Psoas muscle (tissue), 7 donors: ENCODE measurements at regions not wholly inside any gene's neighbourhood (a gene's known extent, or its start where the extent isn't known, plus 50 kb on each side); places are given as distances from the start of the nearest gene placed in this dataset.

Experiments
- ATAC-seq, 4 donors: fragments of 200-7000 bp; cut with Tn5 transposase; one replicate each; pipeline ENCODE4 v1.9.1; 2020; ENCODE audit warnings: moderate library complexity in 3 of 4, mild to moderate bottlenecking in 2 of 4
- DNase-seq, 2 donors: peaks; one replicate each; pipeline ENCODE4 v3.0.0-alpha.2; 2020
- H3K27ac ChIP-seq: fragments of 200-600 bp; one replicate; pipeline ENCODE4 v1.8.0; 2022
- H3K27me3 ChIP-seq, 3 donors: fragments of 200-600 bp in 1 of 3; one replicate each; pipeline versions ENCODE4 v1.6.1 to v1.8.0; 2013 to 2022; ENCODE audit warnings: low read length in 2 of 3, mild to moderate bottlenecking in 2 of 3, moderate library complexity in 1 of 3; ENCODE audit not compliant: insufficient read depth in 3 of 3
- H3K36me3 ChIP-seq, 2 donors: fragments of 200-600 bp in 1 of 2; one replicate each; pipeline versions ENCODE4 v1.6.1 to v1.8.0; 2013 to 2022; ENCODE audit warnings: low read depth in 1 of 2, mild to moderate bottlenecking in 1 of 2, moderate library complexity in 1 of 2; ENCODE audit not compliant: insufficient read depth in 1 of 2
- H3K4me1 ChIP-seq: fragments of 200-600 bp; one replicate; pipeline ENCODE4 v1.8.0; 2022
- H3K4me3 ChIP-seq: fragments of 200-600 bp; one replicate; pipeline ENCODE4 v1.8.0; 2022; ENCODE audit warnings: mild to moderate bottlenecking
- H3K9me3 ChIP-seq: fragments of 200-600 bp; one replicate; pipeline ENCODE4 v1.8.0; 2022
- CTCF ChIP-seq: fragments of 200-600 bp; IDR thresholded peaks from one replicate; pipeline ENCODE4 v1.8.0; 2022; ENCODE audit warnings: antibody characterized with exemption
- WGBS, 3 donors: extraction: QIAGEN DNeasy Blood & Tissue Kit; methylation state at CpG; one replicate each; pipeline versions ENCODE4 v1.1.6 to v1.1.7; 2013; 5-methylcytosine and 5-hydroxymethylcytosine counted together
- intact Hi-C, 2 donors: fragments of 100-400 bp; cut with DNase I; formaldehyde crosslinking; loops; one replicate each; pipeline versions ENCODE4 v1.11.0 to v1.14.2; 2022
- donor health status: healthy with polysubstance abuse.
- donor health status: DM: no; HTN: no; CAD: no; lungs with moderate emphysema.
- donor health status: Bipolar disorder and iron deficiency.
- donor health status: healthy.
- donor health status: DM: yes; HTN: yes; CAD: no.
- donor health status: DM: no; HTN: no; CAD: no.
- donor health status: DM: yes; HTN: yes; CAD: no.

DNA sequence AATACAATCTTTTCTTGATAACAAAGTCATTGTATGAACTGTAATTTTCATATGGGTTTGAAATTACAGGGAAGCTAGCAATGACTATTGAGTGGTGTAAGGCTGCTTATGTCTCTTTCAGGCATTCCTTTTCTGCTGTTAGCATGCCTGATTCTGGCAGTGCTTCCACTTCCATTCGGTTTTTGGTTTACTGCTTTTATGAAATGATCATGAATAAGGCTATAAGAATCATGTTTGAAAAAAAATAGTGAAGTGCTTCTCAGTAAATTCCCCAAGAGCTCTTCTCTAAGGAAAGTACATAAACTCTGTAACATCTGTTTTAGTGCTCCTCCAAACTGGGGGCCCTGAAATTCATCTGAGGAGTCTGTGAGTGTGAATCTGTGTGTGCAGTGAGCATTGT, 434.0 kb upstream of the RGS6 start:
- no peak for TF ChIP-seq CTCF
- 24 to 42% (median 38%) methylated on average over 1 of the region's 1 CpG for WGBS, 3 donors
- DNase-seq (no peak), ATAC-seq (no peak)
- H3K27ac ChIP-seq, result no peak overlapping the region
- no peaks in the 10 kb centered on the region for H3K4me1 ChIP-seq
- H3K4me3 ChIP-seq, result no peak overlapping the region
- intact Hi-C loops, result no loop called here
- peaks cover 3% of the 10 kb centered on the region for H3K9me3 ChIP-seq
- H3K27me3 ChIP-seq, result no peaks in the 10 kb centered on the region
- no peaks in the 10 kb centered on the region for H3K36me3 ChIP-seq

GRCh38 chr14:71499018-71499417, 433.2 kb upstream of the RGS6 start:
- Histone ChIP-seq H3K4me1 (no peaks in the 10 kb centered on the region), H3K9me3 (peaks cover 3% of the 10 kb centered on the region), H3K27ac (no peak overlapping the region), H3K4me3 (no peak overlapping the region), H3K27me3 (no peaks in the 10 kb centered on the region), H3K36me3 (no peaks in the 10 kb centered on the region)
- ATAC-seq (no peak), DNase-seq (no peak)
- intact Hi-C loops, result no loop called here
- WGBS, 3 donors, result 85 to 93% (median 92%) methylated on average over 3 of the region's 3 CpGs
- no peak for TF ChIP-seq CTCF

DNA sequence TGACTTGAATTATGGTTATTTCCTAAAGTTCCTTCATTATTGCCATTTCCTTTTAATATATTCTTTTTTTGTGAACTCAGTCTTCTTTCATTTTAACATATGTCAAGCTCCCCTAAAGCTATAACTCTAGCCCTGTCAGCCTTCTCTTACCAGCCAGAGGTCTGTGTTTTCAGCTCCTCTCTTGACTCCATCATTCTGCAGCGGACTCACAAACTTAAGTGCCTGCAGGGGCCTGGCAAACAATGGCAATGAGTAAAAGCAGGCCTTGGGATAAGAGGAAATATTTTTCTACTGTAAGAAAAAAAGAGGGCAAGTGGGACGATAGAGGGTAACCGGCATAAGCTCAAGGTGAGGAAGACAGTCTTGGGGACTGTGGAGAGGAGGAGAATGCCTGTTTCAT, 424.5 kb upstream of the RGS6 start:
- Histone ChIP-seq H3K36me3 (no peaks in the 10 kb centered on the region), H3K4me3 (no peak overlapping the region), H3K9me3 (no peaks in the 10 kb centered on the region), H3K27me3 (no peaks in the 10 kb centered on the region), H3K4me1 (no peaks in the 10 kb centered on the region), H3K27ac (no peak overlapping the region)
- TF ChIP-seq CTCF, result no peak
- no peak for ATAC-seq
- intact Hi-C loops, result no loop called here
- 81 to 92% (median 88%) methylated on average over 3 of the region's 3 CpGs for WGBS, 3 donors
- DNase-seq, result no peak

- intact Hi-C loops, result no loop called here
- no peaks in the 10 kb centered on the region for H3K36me3 ChIP-seq
- WGBS, 3 donors, result 46 to 64% (median 59%) methylated on average over 4 of the region's 4 CpGs
- DNase-seq, result no peak
- H3K27ac ChIP-seq, result no peak overlapping the region
- ATAC-seq, result no peak
- no peaks in the 10 kb centered on the region for H3K4me1 ChIP-seq
- H3K4me3 ChIP-seq, result no peak overlapping the region
- no peaks in the 10 kb centered on the region for H3K9me3 ChIP-seq
- H3K27me3 ChIP-seq, result no peaks in the 10 kb centered on the region
- TF ChIP-seq CTCF, result no peak
Observed at GRCh38 chr14:71508901-71509300, 423.3 kb upstream of the RGS6 start.

DNA sequence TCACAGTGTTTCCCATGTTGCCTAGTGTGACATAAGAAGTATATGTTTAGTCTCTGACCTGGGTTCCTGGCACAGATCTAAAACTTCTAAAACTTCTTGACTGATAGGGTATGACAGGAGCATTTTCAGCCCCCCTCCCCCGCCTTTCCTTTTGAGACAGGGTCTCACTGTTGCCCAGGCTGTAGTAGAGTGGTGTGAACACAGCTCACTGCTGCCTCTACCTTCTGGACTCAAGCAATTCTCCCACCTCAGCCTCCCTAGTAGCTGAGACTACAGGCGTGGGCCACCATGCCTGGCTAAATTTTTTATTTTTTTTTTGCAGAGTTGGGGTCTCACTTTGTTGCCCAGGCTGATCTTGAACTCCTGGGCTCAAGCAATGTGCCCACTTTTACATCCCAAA, 421.1 kb upstream of the RGS6 start:
- no peak overlapping the region for H3K4me3 ChIP-seq
- intact Hi-C loops, result no loop called here
- no peak for TF ChIP-seq CTCF
- no peak overlapping the region for H3K27ac ChIP-seq
- H3K4me1 ChIP-seq, result no peaks in the 10 kb centered on the region
- WGBS, 3 donors, result 81 to 95% (median 94%) methylated on average over 2 of the region's 2 CpGs
- ATAC-seq (no peak), DNase-seq (no peak)
- no peaks in the 10 kb centered on the region for H3K9me3 ChIP-seq
- no peaks in the 10 kb centered on the region for H3K27me3 ChIP-seq
- no peaks in the 10 kb centered on the region for H3K36me3 ChIP-seq
